ENCODE measurements at regions not wholly inside any gene's neighbourhood (a gene's known extent, or its start where the extent isn't known, plus 50 kb on each side); places are given as distances from the start of the nearest gene placed in this dataset.

DNA sequence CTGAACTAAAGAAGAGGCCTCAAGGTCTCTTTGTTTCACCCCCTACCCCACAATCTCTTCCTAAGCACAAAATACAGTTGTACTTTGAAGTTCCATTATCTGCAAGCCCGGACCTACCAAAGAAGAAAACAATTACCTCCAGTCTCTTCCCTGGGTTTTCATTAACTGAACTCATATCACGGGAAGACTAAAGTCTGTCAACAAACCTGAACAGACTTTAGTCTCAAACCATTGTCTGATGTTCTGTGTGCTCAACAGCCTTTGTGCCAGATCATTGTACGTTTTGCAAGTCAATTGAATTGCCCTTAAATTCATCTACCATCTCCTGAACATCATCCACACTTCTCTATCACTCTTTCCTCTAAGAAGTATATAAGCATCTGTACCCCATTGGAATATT lies 1021.9 kb upstream of the CDH2 start:
- TF ChIP-seq, protein P1, sequence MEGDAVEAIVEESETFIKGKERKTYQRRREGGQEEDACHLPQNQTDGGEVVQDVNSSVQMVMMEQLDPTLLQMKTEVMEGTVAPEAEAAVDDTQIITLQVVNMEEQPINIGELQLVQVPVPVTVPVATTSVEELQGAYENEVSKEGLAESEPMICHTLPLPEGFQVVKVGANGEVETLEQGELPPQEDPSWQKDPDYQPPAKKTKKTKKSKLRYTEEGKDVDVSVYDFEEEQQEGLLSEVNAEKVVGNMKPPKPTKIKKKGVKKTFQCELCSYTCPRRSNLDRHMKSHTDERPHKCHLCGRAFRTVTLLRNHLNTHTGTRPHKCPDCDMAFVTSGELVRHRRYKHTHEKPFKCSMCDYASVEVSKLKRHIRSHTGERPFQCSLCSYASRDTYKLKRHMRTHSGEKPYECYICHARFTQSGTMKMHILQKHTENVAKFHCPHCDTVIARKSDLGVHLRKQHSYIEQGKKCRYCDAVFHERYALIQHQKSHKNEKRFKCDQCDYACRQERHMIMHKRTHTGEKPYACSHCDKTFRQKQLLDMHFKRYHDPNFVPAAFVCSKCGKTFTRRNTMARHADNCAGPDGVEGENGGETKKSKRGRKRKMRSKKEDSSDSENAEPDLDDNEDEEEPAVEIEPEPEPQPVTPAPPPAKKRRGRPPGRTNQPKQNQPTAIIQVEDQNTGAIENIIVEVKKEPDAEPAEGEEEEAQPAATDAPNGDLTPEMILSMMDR (conservative IDR thresholded peaks at IDR 0.05; ENCODE audit: low read depth, low read length), result no peak
- TF ChIP-seq EZH2 (IDR thresholded peaks at IDR 0.05; ENCODE audit: borderline replicate concordance, low read depth, low read length, poor library complexity, severe bottlenecking), result no peak

Data from A673 (cell line).